GM19238 (cell line): ENCODE measurements at regions not wholly inside any gene's neighbourhood (a gene's known extent, or its start where the extent isn't known, plus 50 kb on each side); places are given as distances from the start of the nearest gene placed in this dataset.
"Not testable (repeated sequence)": the region's sequence is repeated elsewhere in the genome, so short reads cannot be mapped to it uniquely, and the experiment has no call there.

ENCODE experiments used
- DNase-seq: peaks from one replicate; pipeline ENCODE4 v3.0.0; 2011; ENCODE audit warnings: low spot score; ENCODE audit not compliant: insufficient read length

DNA sequence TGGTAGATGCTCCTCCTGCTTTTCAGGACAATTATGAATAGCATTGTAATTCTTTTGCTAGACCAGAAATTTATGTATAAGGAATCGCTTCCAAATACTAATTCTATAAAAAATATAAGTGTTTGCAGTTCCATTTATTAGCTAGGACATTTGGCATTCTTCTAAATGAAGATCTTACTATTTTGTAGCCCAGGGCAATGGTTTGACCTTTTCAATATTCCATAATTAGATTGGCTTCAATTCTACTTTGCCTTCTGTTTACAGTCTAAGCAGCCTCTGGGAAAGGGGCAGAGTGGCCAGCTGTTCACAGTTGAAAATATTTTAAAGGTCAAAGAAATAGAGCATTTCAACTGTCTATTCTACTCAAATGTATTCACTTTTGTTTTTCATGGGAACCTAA lies 912.1 kb upstream of the GRIA3 start:
- DNase-seq = no peak

DNA sequence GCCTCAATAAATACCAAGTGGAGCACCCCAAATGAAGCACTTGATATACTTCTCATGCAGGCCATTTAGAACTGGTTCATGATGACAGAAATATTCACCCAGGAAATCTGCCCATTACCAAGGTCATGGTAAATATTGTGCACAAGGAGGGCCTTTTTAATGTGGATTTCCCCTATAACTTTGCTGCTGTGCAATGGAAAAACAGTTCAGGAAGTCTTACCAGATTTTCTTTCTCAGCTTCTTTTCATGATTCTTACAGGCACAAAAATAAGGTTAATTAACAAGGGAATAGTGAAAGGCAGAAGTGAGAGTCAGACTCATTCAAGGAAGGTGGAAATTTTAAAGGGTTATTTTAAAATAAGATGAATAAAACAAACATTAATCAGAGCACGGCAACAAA lies 904.3 kb upstream of the GRIA3 start:
- no peak for DNase-seq

DNA sequence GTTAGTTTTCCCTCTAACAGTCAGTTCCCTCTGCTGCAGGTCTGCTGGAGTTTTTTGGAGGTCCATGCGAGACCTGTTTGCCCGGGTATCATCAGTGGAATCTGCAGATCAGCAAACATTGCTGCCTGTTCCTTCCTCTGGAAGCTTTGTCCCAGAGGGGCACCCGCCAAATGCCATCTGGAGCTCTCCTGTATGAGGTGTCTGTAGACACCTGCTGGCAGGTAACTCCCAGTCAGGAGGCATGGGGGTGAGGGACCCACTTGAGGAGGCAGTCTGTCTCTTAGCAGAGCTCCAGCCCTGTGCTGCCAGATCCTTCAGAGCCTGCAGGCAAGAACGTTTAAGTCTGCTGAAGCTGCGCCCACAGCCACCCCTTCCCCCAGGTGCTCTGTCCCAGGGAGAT lies 884.3 kb upstream of the GRIA3 start:
- DNase-seq = not testable (repeated sequence)

DNA sequence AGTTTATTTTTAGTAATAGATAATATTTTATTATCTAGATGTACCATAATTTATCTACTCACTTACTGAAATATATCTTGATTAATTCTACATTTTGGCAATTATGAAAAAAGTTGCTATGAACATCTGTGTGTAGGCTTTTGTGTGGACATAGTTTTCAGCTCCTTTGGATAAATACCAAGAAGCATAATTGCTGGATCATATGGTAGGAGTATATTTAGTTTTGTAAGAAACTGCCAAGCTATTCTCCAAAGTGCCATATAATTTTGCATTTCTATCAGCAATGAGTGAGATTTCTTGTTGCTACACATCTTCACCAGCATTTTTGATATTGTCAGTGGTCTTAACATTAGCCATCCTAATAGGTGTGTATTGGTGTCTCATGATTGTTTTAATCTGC lies 882.6 kb upstream of the GRIA3 start:
- no peak for DNase-seq

DNA sequence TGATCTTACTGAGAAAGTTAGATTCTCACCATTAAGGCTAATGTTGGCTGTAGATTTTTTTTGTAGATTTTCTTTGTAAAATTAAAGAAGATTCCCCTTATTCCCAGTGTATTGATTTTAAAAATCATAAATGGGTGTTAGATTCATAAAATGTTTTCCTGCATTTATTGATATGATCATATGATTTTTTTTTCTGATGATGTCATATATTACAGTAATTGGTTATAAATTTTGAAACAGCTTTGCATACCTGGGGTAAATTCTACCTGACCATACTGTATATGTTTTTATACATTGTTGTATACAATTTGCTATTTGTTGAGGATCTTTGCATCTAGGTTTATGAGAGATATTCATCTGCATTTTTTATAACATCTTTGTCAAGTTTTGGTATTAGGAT lies 880.3 kb upstream of the GRIA3 start:
- DNase-seq = no peak

DNA sequence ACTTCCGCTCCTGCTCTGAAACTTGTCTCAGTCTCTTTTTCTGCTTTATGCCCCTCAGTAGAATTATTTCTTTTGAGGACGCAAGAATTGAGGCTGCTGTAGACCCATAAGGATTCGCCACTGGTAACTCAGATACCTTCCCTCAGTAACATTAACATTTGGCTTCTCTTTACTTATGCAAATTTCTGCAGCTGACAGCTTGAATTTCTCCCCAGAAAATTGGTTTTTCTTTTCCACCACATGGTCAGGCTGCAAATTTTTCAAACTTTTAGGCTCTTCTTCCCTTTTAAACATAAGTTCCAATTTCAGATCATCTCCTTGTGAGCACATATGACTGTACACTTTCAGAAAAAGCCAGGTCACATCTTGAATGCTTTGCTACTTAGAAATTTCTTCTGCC lies 839.3 kb upstream of the GRIA3 start:
- no peak for DNase-seq

DNA sequence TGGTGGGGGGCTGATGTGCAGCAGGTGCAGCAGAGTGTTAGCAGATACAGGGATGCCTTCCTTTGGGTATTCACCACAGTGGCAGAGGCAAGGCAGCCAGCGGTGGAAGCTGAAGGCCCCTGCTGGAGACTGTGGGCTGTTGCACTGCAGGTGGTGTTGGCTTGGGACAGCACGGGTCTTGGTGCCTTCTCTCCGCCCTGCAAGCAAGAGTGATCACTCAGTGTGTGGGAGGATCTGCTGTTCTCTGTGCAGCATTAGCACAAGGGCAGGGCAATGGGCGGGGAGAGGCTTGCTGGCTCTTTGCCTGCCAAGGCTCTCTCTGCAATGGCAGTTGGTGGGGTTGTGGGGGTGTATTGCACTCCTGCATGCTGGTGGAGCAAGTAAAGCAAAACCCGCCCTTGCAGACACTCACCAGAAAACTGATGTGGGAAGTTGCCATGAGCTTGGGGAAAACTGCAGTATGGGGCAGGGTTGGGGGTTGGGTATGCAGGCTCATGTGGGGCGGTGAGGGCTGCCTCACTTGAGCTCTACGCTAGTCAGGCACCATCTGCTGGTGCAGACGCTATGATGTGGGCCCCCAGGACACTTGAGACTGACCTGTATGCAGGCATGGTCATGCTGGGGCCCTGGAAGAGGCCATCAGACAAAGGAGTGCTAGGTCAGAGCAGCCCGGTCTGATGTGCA lies 820.8 kb upstream of the GRIA3 start:
- DNase-seq = no peak

DNA sequence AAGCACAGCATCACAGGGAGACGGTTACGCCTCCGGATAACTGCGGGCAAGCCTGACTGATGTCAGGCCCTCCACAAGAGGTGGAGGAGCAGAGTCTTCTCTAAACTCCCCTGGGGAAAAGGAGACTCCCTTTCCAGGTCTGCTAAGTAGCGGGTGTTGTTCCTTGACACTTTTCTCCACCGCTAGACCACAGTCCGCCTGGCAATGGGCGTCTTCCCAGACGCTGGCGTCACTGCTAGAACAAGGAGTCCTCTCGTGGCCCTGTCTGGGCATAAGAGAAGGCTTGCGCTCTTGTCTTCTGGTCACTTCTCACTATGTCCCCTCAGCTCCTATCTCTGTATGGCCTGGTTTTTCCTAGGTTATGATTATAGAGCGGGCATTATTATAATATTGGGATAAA lies 808.5 kb upstream of the GRIA3 start:
- not testable (repeated sequence) for DNase-seq

DNA sequence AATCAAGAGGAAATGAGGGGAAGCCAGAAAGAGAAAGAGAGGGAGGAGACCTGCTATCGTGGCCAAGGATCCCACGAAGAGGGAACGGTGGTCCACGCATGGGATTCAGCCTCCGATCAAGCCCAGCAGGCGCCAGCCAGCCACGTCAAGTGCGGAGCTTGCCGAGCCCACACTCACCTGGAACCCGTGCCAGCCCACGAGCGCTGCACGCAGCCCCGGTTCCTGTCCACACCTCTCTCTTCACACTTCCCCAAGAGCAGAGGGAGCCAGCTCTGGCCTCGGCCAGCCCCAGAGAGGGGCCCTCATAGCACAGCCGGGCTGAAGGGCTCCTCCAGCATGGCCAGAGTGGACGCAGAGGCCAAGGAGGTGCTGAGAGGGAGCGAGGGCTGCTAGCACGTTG lies 795.1 kb upstream of the GRIA3 start:
- DNase-seq = no peak

DNA sequence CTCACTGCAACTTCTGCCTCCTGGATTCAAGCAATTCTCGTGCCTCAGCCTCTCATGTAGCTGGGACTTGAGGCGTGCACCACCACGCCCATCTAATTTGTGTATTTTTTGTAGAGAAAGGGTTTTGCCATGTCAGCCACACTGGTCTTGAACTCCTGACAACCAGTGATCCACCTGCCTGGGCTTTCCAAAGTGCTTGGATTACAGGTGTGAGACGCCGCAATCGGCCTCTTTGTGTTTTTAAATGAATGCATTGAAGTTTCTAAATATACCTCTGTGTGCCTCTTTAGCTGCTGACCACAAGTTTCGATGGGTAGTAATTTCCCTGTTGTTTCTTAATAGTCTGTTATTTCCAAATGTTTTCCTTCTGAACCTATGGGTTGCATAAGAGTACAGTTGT lies 765.3 kb upstream of the GRIA3 start:
- no peak for DNase-seq

DNA sequence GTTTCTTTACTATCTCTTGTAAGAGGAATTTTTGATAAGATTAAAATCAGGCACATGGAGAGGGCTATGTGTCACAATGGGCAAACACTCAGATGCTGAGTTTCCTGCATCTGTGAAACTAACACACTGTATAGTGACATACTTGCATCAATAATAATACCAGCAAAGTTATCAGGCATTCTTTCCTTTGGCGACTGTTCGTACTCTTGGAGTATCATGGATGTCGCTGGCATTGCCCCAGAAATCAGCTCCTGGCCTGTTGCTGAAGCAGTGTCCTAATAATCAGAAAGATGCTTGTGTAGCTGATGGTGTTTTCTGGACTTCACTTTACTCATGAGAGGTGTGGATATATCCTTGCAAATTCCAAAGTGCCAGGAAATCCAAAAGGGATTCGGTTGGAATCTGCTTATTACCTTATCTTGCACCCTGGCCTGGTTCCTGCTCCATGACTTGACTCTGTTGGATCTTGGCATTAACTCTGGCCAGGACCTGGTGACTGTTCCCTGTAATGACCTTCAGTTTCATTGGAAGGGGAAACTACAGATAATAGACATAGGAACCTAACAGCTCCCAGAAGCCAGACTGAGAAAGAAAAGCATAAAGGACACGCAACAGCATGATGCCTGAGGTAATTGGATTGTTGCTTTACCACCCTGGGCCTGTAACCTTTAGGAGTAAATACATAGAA lies 762.5 kb upstream of the GRIA3 start:
- no peak for DNase-seq

DNA sequence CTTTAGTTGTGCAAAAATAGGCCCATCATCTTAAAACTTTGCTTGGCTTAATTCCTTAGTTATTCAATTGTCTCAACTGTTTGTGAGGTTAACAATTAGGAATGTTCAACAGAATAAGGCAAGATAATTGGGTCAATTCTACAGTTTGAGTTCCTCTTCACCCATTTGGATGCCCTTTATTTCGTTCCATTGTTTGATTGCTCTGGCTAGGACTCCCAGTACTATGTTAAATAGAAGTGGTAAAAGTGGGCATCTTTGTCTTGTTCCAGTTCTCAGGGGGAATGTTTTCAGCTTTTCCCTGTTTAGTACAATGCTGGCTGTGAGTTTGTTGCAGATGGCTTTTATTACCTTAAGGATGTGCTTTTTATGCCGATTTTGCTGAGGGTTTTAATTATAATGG lies 761.5 kb upstream of the GRIA3 start:
- DNase-seq = no peak

DNA sequence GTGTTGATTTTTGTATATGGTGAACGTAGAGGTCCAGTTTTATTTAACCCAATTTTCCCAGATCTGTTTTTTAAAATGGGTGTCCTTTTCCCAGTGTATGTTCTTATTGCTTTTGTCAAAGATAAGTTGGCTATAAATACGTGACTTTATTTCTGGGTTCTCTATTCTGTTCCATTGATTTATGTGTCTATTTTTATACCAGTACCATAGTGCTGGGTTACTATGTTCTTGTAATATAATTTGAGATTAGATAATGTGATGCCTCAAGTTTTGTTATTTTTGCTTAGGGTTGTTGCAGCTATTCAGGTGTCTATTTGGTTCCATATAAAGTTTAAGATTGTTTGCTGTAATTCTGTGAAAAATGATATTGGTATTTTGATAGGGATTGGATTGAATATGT lies 749.1 kb upstream of the GRIA3 start:
- DNase-seq = no peak

DNA sequence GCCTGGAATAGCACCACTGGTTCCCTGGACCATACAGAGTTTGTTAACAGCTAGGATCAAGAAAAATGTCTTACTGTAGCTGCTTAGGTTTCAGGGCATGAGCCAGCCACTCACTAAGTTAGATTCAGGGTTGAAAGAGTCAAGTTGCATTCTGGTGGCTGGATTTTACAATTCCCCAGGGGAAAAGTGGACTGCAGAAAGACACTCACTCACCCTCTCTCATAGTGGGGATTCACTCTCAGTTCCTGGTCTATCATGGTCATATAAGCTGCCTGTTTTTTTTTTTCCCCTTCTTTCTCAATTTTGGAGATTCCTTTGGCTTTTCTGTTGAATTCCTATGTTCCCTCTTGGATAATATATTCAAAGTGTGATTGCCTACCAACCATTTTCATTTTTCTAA lies 744.2 kb upstream of the GRIA3 start:
- DNase-seq = no peak

DNA sequence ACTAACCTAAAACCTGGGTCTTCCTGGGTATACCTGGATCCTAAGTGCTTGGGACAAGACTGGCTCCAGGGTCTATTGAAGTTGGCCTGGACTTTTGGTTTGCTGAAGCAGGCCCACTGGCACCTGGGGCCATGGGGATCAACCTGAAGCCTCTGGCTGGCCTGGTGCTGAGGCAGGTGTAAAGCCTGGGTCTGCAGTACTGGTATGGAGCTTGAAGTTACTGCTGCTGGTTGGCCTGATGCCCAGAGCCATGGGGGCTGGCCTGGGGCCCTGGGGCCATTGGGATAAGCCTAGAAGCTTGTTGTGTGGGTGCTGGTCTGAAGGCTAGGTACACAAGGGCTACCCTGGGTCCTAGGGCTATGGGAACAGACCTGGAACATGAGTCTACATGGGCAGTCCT lies 743.2 kb upstream of the GRIA3 start:
- DNase-seq = no peak

DNA sequence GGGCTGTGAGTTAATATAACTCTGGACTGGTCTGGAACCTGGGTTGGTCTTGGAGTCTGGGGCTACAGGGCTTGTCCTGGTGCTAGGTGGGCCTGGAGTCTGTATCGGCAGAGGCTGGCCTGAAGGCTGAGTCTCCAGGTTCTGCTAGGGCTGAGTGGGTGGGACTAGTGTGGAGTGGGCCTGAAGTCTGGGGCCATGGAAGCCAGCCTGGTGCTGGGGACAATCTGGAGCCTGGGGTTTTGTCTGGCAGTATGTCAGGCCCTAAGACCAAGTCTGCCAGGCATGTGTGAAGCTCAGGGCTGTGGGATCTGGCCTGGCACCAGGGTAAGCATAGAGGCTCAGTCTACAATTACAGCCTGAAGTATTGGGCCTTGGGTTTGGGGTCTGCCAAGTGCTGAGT lies 742.6 kb upstream of the GRIA3 start:
- no peak for DNase-seq

DNA sequence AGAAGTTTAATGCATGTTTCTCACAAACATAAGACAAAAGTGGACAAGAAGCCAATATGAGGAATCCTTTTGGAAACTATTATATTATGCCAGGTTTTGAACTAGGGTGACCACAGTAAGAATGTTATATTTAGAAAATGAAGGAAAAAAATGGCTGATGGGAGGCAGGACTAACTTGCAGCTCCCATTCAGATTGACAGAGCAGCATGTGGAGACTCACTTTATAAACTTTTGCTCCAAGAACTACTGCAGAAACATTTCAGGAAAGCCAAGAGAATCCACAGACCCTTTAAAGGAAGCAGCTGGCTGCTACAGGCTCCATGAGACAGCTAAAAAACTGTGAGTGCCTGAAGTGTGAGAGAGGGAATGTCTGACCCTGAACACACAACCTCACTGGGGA lies 738.6 kb upstream of the GRIA3 start:
- DNase-seq = no peak

DNA sequence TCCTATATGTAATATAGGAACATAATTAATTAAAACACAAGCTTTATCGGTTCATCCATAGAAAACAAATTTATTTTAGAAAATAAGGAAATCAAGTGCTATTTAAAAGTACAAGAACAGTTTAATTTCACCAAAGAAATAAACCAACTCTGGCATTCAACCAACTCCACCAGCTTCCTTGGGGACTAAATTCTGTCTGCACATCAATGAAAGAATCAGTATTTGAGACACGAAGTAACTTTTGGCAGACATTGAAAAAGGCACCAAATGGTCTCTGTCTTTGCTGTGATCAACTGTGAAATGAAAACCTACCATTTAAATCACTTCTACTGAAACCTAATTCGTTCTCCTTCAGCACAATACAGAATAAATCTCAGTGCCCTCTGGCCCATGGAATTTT lies 719.7 kb upstream of the GRIA3 start:
- no peak for DNase-seq

DNA sequence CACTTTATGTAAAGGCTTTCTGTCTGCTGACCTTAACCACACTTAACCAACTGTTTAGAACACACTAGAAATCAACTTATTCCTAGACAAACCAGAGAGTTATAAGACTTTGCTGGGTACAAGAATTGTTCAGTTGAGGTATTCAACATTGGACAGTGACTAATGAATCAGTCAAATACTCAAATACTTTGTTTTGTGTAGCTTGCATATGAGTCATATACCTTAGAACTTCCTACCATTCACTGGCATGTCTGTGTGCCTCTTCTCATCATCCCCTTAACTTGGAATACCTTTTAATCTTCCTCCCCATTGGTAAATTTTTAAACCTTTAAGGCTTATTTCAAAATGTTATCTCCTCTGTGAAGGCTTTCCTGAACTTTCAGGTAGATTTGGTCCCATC lies 708.8 kb upstream of the GRIA3 start:
- no peak for DNase-seq

DNA sequence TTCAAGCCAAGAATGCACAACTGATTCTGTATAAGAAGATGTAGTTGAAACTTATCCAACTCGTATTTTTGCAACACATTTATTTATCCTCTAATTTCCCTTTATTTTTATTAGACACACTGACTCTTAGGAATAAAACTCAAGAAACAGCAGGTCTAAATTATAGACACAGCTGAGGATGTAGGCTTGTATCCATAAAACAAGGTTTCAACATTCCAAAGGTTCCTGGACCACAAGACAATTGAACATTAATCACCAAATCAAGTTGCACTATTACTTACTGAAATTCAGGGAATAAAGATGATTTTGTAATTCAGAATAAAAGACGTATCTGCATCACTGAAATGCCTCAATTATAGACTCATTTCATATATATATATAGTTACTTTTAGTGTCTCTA lies 683.5 kb upstream of the GRIA3 start:
- DNase-seq = no peak

DNA sequence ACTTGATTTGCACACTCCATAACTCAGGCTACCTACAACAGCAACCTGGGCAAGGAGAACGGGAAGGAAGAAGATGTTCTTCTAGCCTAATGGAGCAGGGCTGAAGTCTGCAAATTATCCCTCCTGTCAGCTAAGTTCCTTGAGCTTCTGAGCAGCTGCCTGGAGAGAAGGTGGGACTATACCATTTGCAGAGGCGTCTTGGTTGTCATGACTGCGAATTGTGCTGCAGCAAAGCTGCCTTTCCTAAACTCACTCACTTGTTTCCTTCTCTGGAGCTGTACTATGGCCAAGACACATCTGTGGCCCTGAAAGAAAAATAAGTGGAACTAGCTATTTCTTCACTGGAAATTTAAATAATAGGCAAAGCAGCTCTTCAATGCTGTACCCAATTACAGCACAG lies 682.4 kb upstream of the GRIA3 start:
- no peak for DNase-seq

DNA sequence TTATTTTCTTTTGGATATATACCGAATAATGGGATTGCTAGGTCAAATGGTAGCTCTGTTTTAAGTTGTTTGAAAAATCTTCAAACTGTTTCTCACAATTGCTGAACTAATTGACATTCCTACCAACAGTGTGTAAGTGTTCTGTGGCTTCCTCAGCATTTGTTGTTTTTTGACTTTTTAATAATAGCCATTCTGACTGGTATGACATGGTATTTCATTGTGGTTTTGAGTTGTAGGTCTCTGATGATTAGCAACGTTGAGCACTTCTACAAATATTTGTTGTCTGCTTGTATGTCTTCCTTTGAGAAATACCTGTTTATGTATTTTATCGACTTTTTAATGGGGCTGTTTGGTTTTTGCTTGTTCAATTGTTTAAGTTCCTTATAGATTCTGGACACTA lies 680.1 kb upstream of the GRIA3 start:
- no peak for DNase-seq

DNA sequence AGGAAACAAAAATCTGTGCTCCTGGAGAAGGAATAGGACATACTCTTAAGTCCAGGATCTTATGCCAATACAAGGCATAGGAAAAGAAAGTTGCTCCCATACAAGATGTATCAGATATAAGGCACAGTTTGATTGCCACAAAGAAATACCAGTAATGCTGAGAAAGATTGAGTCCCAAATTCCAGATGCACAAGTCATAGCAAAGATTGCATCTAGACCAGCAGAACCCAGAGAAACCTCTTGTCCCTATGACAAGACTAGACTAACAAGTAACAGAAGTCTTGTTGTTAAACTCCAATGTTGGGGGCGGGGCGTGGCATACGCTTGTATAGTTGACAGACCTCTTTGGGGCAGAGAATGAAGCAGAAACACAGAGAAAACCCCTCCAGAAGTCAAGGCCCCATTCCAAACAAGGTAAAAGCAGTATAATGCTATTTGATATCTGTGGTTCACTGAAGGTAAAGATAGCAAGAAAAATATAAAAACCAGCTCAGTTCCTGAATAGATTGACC lies 671.5 kb upstream of the GRIA3 start:
- DNase-seq = no peak
